Fibroblast of the aortic adventitia (primary cell): ENCODE measurements at regions not wholly inside any gene's neighbourhood (a gene's known extent, or its start where the extent isn't known, plus 50 kb on each side); places are given as distances from the start of the nearest gene placed in this dataset.

Experiments used
- DNase-seq: peaks from one replicate; pipeline ENCODE4 v3.0.0-alpha.2; 2010; ENCODE audit warnings: low read depth
- H3K4me3 ChIP-seq: 2 replicates; pipeline ENCODE4 v1.5.1; 2011; ENCODE audit warnings: low read depth, mild to moderate bottlenecking, control low read depth, low read length, moderate library complexity
- CTCF ChIP-seq: IDR thresholded peaks from 2 replicates; pipeline ENCODE4 v1.5.1; 2011; ENCODE audit warnings: mild to moderate bottlenecking, low read length, control low read depth, inconsistent platforms; ENCODE audit not compliant: insufficient read depth

- no peak for TF ChIP-seq CTCF
- no peak overlapping the region for H3K4me3 ChIP-seq
- DNase-seq: no peak
Observed at GRCh38 chr2:240335061-240335460, 100.4 kb upstream of the GPC1 start.

GRCh38 chr2:240336820-240337427 lies 98.5 kb upstream of the GPC1 start:
- DNase-seq: no peak

GRCh38 chr2:240338274-240338673 lies 97.2 kb upstream of the GPC1 start:
- H3K4me3 ChIP-seq: no peak overlapping the region
- TF ChIP-seq CTCF: no peak
- DNase-seq: no peak

More at GRCh38 chr2:240336820-240337427, 98.5 kb upstream of the GPC1 start:
- no peak overlapping the region for H3K4me3 ChIP-seq
- TF ChIP-seq CTCF: no peak

GRCh38 chr2:240339411-240340360 lies 95.8 kb upstream of the GPC1 start:
- H3K4me3 ChIP-seq: no peak overlapping the region
- no peak for TF ChIP-seq CTCF
- DNase-seq: no peak

GRCh38 chr2:240340361-240340761 lies 95.1 kb upstream of the GPC1 start:
- no peak for TF ChIP-seq CTCF
- no peak for DNase-seq
- H3K4me3 ChIP-seq: no peak overlapping the region

- no peak for DNase-seq
- no peak for TF ChIP-seq CTCF
- no peak overlapping the region for H3K4me3 ChIP-seq
Observed at GRCh38 chr2:240341064-240341463, 94.4 kb upstream of the GPC1 start.
